COR-L47 (cell line): ENCODE measurements at regions not wholly inside any gene's neighbourhood (a gene's known extent, or its start where the extent isn't known, plus 50 kb on each side); places are given as distances from the start of the nearest gene placed in this dataset.
"Not testable (repeated sequence)": the region's sequence is repeated elsewhere in the genome, so short reads cannot be mapped to it uniquely, and the experiment has no call there.

ENCODE experiments used
- DNase-seq: peaks from one replicate; lab custom pipeline; 2025; lab: John Stamatoyannopoulos, UW

- no peak for DNase-seq
Measured at GRCh38 chr10:22875581-22875980, 52.3 kb upstream of the ARMC3 start.

- no peak for DNase-seq
Measured at GRCh38 chr10:22874189-22874854, 53.5 kb upstream of the ARMC3 start.

- DNase-seq = no peak
Measured at GRCh38 chr10:22856444-22857074, 71.3 kb upstream of the ARMC3 start.

GRCh38 chr10:22854935-22855421, 72.9 kb upstream of the ARMC3 start:
- no peak for DNase-seq

GRCh38 chr10:22853906-22854447, 73.9 kb upstream of the ARMC3 start:
- no peak for DNase-seq

- no peak for DNase-seq
Measured at GRCh38 chr10:22852712-22853353, 75.0 kb upstream of the ARMC3 start.

- DNase-seq = no peak
Measured at GRCh38 chr10:22851865-22852239, 76.0 kb upstream of the ARMC3 start.

- no peak for DNase-seq
Measured at GRCh38 chr10:22850541-22850940, 77.3 kb upstream of the ARMC3 start.

- no peak for DNase-seq
Measured at GRCh38 chr10:22849077-22849805, 78.6 kb upstream of the ARMC3 start.

- no peak for DNase-seq
Measured at GRCh38 chr10:22848509-22848908, 79.3 kb upstream of the ARMC3 start.

- no peak for DNase-seq
Measured at GRCh38 chr10:22846294-22846693, 81.6 kb upstream of the ARMC3 start.

- DNase-seq = no peak
Measured at GRCh38 chr10:22839639-22840038, 88.2 kb upstream of the ARMC3 start.

GRCh38 chr10:22837771-22838170, 90.1 kb upstream of the ARMC3 start:
- DNase-seq = no peak

GRCh38 chr10:22837351-22837750, 90.5 kb upstream of the ARMC3 start:
- no peak for DNase-seq

- DNase-seq = no peak
Measured at GRCh38 chr10:22834471-22834870, 93.4 kb upstream of the ARMC3 start.

- DNase-seq = no peak
Measured at GRCh38 chr10:22833781-22834180, 94.1 kb upstream of the ARMC3 start.

- no peak for DNase-seq
Measured at GRCh38 chr10:22833353-22833752, 94.5 kb upstream of the ARMC3 start.

GRCh38 chr10:22832851-22833250, 95.0 kb upstream of the ARMC3 start:
- DNase-seq = no peak

- no peak for DNase-seq
Measured at GRCh38 chr10:22832066-22832602, 95.7 kb upstream of the ARMC3 start.

GRCh38 chr10:22831586-22831985, 96.3 kb upstream of the ARMC3 start:
- DNase-seq = no peak

- DNase-seq = not testable (repeated sequence)
Measured at GRCh38 chr10:22828712-22829111, 99.1 kb upstream of the ARMC3 start.

GRCh38 chr10:22825841-22826240, 102.0 kb upstream of the ARMC3 start:
- DNase-seq = no peak
